PC-9 (cell line): ENCODE measurements at regions not wholly inside any gene's neighbourhood (a gene's known extent, or its start where the extent isn't known, plus 50 kb on each side); places are given as distances from the start of the nearest gene placed in this dataset.

Experiments used
- BruUV-seq: library from RNA; stranded (reverse); fragments of 400-500 nt; replicated peaks from 2 replicates; lab custom pipeline; 2021; lab: Mats Ljungman, UMichigan
- CTCF ChIA-PET: fragments of 300-600 bp; sonication (Branson Sonifier 250); formaldehyde crosslinking; loops from one replicate; lab custom pipeline; 2022; ENCODE audit warnings: antibody characterized with exemption; lab: Charles Lee
- POLR2A ChIA-PET: fragments of 300-600 bp; sonication (Branson Sonifier 250); formaldehyde crosslinking; loops from one replicate; lab custom pipeline; 2022; ENCODE audit warnings: antibody characterized with exemption; ENCODE audit not compliant: unreplicated experiment; lab: Charles Lee
- DNase-seq, 2 experiments: peaks; one replicate each; pipeline versions ENCODE4 v3.0.0 to v3.0.0-alpha.2; 2015 to 2022; ENCODE audit warnings: mixed read lengths in 1 of 2
- H2AFZ ChIP-seq: fragments of 200-600 bp; sonication (generic); 2 replicates; pipeline ENCODE4 v1.8.1; 2017; ENCODE audit warnings: antibody characterized with exemption
- H3F3A ChIP-seq: fragments of 200-600 bp; sonication (generic); 2 replicates; pipeline ENCODE4 v1.8.1; 2017; ENCODE audit warnings: antibody characterized with exemption, mild to moderate bottlenecking, low read depth; ENCODE audit not compliant: insufficient read depth
- H3K27ac ChIP-seq: fragments of 200-600 bp; sonication (generic); 2 replicates; pipeline ENCODE4 v1.6.1; 2016; ENCODE audit warnings: mixed run types
- H3K27me3 ChIP-seq: fragments of 200-600 bp; sonication (generic); 2 replicates; pipeline ENCODE4 v1.6.1; 2016; ENCODE audit warnings: low read depth, mixed run types; ENCODE audit not compliant: insufficient read depth
- H3K36me3 ChIP-seq: fragments of 200-600 bp; sonication (generic); 2 replicates; pipeline ENCODE4 v1.6.1; 2016; ENCODE audit warnings: low read depth, mixed run types
- H3K4me1 ChIP-seq: fragments of 200-600 bp; sonication (generic); replicated peaks from 2 replicates; pipeline ENCODE4 v1.6.1; 2016; ENCODE audit warnings: mixed run types; ENCODE audit not compliant: insufficient read depth
- H3K4me2 ChIP-seq: fragments of 200-600 bp; sonication (generic); 2 replicates; pipeline ENCODE4 v1.6.1; 2017; ENCODE audit warnings: mixed run types
- H3K4me3 ChIP-seq: fragments of 200-600 bp; sonication (generic); 2 replicates; pipeline ENCODE4 v1.6.1; 2016; ENCODE audit warnings: mixed run types
- H3K79me2 ChIP-seq: fragments of 200-600 bp; sonication (generic); 2 replicates; pipeline ENCODE4 v1.6.1; 2017; ENCODE audit warnings: low read depth, mixed run types
- H3K9me2 ChIP-seq: fragments of 200-600 bp; sonication (generic); 2 replicates; pipeline ENCODE4 v1.8.1; 2017; ENCODE audit warnings: mild to moderate bottlenecking; ENCODE audit not compliant: insufficient read depth
- H3K9me3 ChIP-seq: fragments of 200-600 bp; sonication (generic); 2 replicates; pipeline ENCODE4 v1.8.1; 2016; ENCODE audit warnings: low read depth; ENCODE audit not compliant: insufficient read depth
- H4K20me1 ChIP-seq: fragments of 200-600 bp; sonication (generic); 2 replicates; pipeline ENCODE4 v1.8.1; 2017; ENCODE audit not compliant: insufficient read depth
- CTCF ChIP-seq: fragments of 200-600 bp; sonication (generic); conservative IDR thresholded peaks from 2 replicates; pipeline ENCODE4 v1.6.1; 2017; ENCODE audit warnings: mixed run types, antibody characterized with exemption, mild to moderate bottlenecking, moderate library complexity
- EZH2 ChIP-seq: fragments of 200-600 bp; sonication (generic); IDR thresholded peaks from 2 replicates; pipeline ENCODE4 v1.8.0; 2017; ENCODE audit warnings: antibody characterized with exemption, low read depth
- intact Hi-C: fragments of 100-400 bp; cut with micrococcal nuclease; formaldehyde crosslinking; loops from one replicate; pipeline ENCODE4 v1.10.0; 2022; ENCODE audit not compliant: unreplicated experiment

DNA sequence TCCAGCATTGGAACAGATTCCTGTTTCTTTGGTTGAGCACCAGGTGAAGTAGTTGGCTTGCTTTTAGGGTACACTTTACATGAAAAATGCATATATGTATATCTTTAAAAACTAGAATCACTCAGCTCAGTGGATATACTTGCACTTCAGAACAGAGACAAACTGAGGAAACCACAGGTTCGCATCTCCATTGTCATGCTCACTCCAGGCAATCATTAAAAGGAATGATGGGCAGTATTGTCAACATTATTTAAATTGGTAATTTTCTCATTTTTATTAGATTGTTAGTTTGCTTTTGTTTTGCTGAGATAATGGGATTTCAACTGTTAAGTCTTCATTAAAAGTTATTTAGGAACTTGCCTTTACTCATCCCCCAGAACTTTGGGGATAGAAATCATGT is 71.0 kb upstream of the NELL2 start:
- Histone ChIP-seq H3K4me3 (no peak overlapping the region), H3F3A (no peaks in the 10 kb centered on the region), H3K36me3 (no peaks in the 10 kb centered on the region), H3K9me3 (no peaks in the 10 kb centered on the region), H3K4me2 (no peak overlapping the region), H3K27me3 (no peaks in the 10 kb centered on the region), H3K9me2 (no peaks in the 10 kb centered on the region), H2AFZ (no peak overlapping the region), H3K4me1 (0 out of 2 replicates have a peak, but pooled peaks cover 4% of the 10 kb centered on the region), H4K20me1 (no peaks in the 10 kb centered on the region), H3K79me2 (no peaks in the 10 kb centered on the region), H3K27ac (no peak overlapping the region)
- ChIA-PET POLR2A (no interaction called here), CTCF (no interaction called here)
- intact Hi-C loops = no loop called here
- no peak for DNase-seq
- no peak for TF ChIP-seq CTCF
- no peak for TF ChIP-seq EZH2
- BruUV-seq = no TSS peak

DNA sequence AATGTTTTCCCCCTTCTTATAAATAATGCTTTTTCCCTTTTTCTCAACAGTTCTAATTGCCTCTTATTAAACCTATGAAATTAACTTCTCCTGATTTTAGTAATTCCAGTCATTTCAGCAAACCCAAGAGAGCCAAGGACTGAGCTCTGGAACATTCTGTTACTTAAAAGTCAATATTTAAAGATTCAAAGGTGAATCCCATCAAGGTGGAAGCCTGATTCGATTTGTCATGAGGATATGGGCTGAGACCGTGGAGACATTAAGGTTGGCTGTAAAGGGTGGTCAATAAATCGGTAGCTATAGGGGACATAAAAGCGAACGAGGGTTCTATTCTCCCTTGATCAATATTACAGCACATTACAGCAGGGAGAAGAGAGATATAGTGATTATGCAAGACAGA is 66.6 kb upstream of the NELL2 start:
- H3K4me1 ChIP-seq = no peaks in the 10 kb centered on the region
- no peak overlapping the region for H3K4me3 ChIP-seq
- H3K9me3 ChIP-seq = no peaks in the 10 kb centered on the region
- H3K4me2 ChIP-seq = no peak overlapping the region
- POLR2A ChIA-PET = no interaction called here
- no peaks in the 10 kb centered on the region for H3K36me3 ChIP-seq
- CTCF ChIA-PET = no interaction called here
- H2AFZ ChIP-seq = no peak overlapping the region
- intact Hi-C loops = no loop called here
- no TSS peak for BruUV-seq
- TF ChIP-seq CTCF (no peak), EZH2 (no peak)
- no peaks in the 10 kb centered on the region for H3K27me3 ChIP-seq
- no peak for DNase-seq
- no peak overlapping the region for H3K27ac ChIP-seq
- no peaks in the 10 kb centered on the region for H4K20me1 ChIP-seq
- no peaks in the 10 kb centered on the region for H3K79me2 ChIP-seq
- H3F3A ChIP-seq = no peaks in the 10 kb centered on the region
- H3K9me2 ChIP-seq = no peaks in the 10 kb centered on the region

DNA sequence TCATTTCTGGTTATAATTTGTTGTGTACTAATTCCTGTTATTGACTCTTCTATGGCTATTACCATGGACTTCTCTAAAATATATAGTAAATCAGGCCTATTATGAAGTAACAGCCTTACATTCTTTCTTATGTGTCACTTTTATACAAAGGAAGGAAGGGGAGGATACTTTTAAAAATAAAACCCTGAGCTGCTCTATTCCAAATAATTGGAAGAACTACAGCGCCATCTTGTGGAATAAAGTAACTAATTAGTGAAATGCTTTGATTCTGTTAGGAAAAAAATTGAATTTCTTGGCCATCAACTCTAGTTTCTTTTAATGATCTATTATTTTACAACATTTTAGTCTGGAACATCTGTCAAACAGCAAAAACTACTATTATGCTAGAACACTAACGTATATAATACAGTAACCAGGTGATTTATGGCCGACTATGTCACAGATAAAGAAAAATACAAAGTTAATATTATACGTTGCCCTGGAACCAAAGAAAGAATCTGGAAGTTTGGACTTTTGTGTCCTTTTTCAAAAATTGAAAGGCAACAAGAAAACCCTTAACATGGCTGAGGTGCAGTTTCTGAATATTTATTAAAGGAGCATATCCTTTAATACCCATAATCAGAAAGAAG is 55.0 kb upstream of the NELL2 start:
- no peaks in the 10 kb centered on the region for H4K20me1 ChIP-seq
- no peak overlapping the region for H3K4me2 ChIP-seq
- H3F3A ChIP-seq = no peaks in the 10 kb centered on the region
- POLR2A ChIA-PET = no interaction called here
- TF ChIP-seq CTCF (peak; percentile 83), EZH2 (no peak)
- H3K36me3 ChIP-seq = no peaks in the 10 kb centered on the region
- no peaks in the 10 kb centered on the region for H3K27me3 ChIP-seq
- CTCF ChIA-PET = interaction anchor here (0.9 kb wide), 1 partner anchor 17 kb away, joined by 4 read pairs; no protein-coding TSS in a partner anchor
- BruUV-seq = no TSS peak
- no peak overlapping the region for H3K27ac ChIP-seq
- H3K4me1 ChIP-seq = no peaks in the 10 kb centered on the region
- no peaks in the 10 kb centered on the region for H3K9me2 ChIP-seq
- DNase-seq = peak in 1 of 2 experiments; percentile 56
- no peaks in the 10 kb centered on the region for H3K9me3 ChIP-seq
- intact Hi-C loops = loop anchor here (1.0 to 5.0 kb wide), 3 partner anchors 916 to 974 kb away; no protein-coding TSS in a partner anchor
- no peak overlapping the region for H2AFZ ChIP-seq
- no peaks in the 10 kb centered on the region for H3K79me2 ChIP-seq
- H3K4me3 ChIP-seq = no peak overlapping the region
